HUDEP-2 (cell line): ENCODE measurements at regions not wholly inside any gene's neighbourhood (a gene's known extent, or its start where the extent isn't known, plus 50 kb on each side); places are given as distances from the start of the nearest gene placed in this dataset.

Source experiments
- DNase-seq, 76 experiments: peaks; one replicate each; lab custom pipeline; 2025; ENCODE audit not compliant: unreplicated experiment in 76 of 76; lab: John Stamatoyannopoulos, UW

DNA sequence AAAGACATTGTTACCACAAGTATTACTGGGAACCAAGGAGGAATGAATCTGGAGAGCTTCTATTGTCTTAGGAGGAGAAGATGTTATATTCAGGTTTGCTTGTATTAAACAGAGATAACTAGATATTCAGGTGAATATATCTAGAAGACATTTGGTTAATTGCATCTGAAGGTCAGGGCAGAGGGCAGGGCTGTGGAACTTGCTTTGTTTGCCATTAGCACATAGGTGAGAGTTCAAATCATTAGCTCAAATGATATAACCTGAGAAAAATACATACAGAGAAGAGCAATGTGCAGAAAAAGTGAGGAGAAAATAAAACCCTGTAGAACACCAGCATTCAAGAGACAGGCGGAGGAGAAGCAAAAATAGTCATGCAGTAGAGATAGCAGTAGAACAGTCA, 116.8 kb downstream of the DNAJB9 start:
- DNase-seq, result no peak

DNA sequence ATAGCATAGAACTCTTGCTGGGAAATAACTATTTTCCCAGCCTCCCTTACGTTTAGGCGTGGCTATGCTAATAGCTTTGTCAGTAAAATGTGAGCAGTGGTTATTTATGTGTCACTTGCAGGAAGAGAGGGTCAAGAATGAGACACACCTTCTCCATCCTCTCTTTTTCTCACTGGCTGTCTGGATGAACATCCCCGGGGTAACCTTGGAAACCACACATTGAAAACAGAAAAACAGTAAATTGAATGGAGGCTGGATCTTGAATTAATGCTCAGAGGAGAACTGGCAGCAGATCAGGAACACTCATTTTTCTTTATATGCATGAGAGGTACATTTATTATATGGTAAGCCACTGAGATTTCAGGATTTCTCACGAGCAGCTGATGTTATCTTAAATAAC, 127.6 kb downstream of the DNAJB9 start:
- DNase-seq, result no peak

DNA sequence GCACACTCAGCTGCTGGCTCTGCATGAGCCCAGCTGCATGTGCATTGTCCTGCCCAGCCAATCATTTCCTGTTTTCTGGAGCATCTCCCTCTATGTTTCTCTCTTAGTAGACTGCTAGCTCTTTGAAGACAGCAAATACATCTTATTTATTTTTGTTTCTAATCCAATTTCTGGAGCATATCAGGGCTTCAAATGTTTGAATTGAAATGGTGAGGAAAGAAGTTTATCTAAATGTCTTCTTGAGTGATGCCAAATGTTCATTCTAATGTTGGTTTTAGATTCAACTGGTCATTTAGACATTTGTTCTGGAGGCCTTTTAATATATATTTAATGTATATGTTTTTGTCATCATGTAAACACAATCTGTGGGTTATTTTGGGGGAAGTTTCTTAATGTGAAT, 141.9 kb downstream of the DNAJB9 start:
- no peak for DNase-seq

DNA sequence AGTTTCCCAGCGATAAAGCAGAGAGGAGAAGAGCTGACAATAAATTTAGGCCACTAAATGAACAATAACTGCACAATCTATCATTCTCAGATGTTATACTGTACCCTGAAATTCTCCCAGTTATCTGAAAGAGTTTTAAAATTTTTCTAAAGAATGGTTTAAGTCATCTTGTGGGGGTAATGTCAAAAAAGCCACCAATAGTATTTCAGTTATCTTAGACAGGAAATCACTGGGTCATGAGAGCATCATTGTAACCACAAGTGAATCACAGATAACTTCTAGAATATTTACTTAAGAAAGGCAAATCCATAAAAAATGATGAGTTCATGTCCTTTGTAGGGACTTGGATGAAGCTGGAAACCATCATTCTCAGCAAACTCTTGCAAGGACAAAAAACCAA, 147.1 kb downstream of the DNAJB9 start:
- DNase-seq, result no peak

DNA sequence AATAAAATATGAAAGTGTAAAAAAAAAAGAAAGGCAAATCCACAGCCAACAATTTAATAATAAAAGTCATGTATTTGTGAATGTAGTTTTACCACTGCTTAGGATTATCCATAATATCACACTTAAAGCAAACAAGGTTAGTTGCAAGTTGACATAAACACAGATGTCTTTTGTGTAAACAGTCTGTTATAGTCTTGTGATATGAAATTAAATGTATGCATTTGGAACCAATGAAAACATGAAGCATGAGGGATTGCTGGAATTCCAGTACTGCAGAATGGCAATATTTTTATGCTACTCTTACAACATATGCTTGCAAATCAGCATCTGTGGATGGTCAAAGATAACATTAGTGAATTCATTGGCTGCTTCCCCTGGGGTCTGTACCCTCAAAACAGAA, 148.1 kb downstream of the DNAJB9 start:
- DNase-seq, result no peak

DNA sequence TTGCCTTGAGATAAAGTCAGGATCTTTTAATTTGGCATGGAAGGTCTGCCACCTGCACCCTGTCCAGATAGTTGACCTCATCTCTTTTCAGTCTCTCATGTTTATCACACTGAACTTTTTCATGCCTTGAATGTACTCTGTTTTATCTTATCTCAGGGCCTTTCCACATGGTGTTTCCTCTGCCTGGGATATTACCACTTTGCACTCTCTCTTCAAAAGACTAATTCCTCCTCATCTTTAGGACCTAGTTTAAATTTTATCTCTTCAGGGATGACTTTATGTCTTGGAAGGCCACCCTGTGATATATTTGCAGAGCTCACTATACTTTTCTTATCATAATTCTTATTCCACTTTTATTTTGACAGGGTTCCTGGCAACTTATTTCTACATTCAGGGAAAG, 150.0 kb downstream of the DNAJB9 start:
- no peak for DNase-seq

DNA sequence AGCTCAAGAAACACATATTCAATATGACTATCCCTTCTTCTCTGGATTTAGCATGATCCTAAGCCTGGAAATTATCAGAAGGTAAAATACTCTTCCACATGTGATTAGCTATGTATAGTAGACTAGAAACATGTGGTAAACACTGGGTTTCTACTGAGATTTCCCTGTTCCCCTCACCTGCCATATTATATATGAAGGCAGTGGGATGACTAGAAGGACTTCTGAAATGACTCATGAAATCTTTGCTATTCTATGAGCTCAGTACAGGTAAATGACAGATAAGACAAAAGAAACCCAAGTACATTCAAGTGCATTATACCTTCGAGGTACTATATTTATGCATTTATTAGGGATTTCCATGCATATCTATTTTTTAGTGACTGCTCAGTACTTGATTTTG, 152.9 kb downstream of the DNAJB9 start:
- DNase-seq, result no peak

DNA sequence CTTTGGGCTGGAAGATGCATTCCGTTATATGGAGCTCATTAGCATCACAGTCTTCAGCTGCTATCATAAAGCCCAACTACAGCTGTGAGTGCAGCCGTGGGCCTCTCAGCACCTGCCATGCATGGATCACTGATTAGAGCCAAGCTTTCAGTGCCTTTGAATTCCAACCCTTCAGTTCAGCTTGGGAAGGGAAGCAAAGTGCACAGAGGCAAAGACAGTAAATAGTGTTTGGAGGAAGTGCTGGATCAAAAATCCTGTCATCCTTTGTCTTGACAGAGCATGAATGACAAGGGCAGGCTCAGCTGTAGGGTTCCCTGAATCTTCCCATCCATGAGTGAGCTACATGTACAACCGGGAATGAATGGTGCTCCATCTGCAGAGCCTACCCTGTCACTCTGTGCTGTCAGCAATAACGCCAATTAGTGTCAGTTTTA, 153.7 kb downstream of the DNAJB9 start:
- no peak for DNase-seq

DNA sequence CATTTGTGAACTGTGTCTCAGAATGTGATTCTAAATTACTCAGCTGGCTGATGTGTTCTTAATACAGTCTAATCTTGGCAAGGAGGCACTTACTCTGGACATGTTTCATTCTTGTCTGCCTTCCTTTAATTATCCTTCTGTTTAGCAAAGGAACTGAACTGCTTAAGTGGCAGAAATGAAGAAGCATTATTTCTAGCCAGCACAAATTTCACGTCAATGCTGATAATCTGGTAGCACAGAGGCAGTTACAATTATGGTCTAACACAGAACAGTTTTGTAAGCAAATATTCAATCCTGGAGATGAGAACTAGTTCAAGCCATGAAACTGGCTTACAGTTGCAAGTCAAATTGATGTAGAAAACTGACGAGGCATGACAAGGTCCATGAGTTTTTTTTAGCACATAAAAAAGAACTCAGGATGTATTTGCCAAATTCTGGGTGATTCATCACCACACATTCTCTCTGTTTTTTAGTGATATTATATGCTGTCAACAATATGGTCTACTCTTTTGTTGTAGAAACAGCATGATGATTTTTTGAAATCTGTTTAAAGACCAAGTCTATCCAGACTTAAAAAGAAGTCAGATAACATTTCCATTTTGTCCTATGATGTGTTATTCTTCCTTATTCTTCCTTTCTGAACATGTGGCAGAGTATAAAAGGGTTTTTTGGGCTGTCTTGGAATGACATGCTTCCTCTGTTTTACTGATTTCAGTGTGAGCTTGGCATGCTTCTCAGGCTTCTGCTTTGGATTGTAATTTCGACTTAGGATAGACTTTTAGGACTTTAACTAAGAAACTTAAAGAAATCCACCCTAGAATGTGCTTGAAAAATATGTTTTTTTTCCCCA, 154.8 kb downstream of the DNAJB9 start:
- no peak for DNase-seq

DNA sequence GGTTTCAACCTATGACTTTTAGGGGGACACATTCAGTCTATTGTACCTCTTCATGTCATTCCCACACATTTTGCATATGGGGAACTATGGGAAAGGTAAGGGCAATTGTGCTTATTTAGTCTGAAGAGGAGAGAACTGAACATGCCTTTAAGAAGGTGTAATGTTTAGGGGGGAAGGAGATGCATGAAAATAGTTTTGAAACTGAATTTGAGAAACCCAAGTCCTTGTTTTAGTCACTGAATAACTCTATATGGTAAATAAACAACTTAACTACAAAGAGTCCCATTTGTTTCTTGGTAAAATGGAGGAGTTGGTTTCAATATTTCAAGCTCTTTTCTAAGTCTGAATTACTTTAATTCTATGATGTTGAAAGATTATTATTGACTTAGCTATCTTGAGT, 166.1 kb downstream of the DNAJB9 start:
- DNase-seq, result no peak

DNA sequence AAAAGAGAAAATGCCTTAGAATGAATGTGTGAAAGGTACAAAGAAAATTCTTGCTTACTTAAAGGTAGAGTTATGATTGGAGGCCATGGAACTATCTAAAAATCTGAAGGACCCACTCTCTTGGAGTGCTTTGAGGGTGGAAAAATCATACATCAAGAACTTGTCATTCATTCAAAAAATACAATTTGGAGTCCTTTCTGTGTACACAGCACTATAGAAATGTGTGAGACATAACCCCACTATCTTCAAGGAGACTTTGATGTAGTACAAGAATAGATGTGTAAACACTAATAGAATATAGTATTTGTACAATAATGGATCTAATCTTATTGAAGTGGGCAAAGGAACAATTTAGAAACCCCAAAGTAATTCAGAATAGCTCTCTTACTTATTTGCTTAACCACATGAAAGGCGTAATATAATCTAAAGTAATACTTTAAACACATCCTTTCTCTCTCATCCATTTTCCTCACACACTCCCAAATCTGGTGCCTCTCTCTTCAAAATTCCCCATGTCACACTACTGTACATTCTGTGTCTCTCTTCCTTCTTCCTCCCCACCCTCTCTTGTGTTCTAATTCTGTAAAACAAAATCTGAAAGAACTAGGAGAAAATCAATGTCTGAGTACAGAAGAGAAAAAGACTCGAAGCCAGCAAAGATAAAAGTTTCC, 166.7 kb downstream of the DNAJB9 start:
- no peak for DNase-seq

DNA sequence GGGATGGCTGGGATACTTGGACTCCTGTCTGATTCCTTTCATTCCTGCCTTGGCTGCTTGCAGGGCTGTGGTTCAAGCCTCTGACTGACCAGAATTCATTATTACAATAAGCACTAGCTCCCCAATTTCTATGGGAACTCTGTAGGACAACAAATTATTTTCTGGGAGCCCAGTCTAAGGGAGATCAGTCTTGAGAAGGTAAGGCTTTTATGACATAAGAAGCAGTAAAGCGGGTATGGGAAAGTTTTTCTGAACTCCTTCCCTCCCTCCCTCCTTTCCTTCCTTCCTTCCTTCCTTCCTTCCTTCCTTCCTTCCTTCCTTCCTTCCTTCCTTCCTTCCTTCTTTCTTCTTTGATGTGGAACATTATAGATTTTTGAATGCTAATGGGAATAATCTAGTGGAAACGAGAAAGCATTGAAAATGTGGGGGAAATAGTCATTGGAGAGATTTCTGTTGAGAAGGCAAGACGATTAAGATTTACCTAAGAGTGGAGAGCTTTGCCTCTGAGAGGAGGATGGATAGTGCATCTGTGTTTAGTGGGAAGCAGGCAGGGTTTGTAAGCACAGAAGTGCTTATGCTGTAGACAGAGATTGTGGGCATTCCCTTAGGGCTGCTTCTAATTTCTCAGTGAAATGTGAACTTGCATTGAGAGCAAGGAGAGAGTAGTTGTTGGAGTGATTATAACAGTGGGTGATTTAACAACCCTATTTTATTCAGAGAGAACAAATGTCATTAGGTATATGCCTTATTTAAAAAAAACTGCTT, 201.5 kb downstream of the DNAJB9 start:
- DNase-seq, result no peak

DNA sequence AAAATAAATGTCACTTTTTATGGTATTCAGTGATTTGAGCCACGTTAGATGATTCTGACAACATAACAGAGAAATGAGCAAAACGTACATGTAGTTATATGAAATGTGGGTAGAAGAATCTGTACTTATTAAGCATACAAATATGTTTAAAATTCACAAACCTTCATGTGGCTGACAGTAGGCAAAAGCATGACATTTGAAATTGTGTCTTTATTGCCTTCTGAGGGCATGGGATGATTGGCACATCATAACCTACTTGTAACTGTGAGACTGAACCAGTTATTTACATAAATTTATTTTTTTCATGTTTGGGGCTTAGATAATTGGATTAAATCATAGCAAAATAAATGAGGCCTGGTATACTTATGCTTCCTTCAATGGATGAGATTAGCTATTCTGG, 202.2 kb downstream of the DNAJB9 start:
- no peak for DNase-seq

DNA sequence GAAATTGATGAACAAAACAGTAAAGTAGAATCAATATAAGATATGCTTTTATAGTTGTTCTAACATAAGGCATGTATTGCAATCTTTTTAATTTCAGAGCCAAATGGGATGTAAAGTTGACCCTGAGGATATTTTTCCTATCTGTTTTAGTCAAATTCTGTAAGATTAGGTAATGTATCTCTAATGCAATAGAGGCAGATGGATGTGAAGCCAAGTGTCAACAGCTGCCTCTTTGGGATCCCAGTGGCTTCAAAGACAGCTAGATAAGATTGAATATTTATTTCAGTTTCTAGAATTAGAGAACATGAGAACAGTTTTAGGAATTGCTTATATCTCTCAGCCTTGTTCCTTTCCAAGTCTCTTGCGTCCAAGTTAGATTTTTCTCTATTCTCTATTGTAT, 208.3 kb downstream of the DNAJB9 start:
- no peak for DNase-seq

DNA sequence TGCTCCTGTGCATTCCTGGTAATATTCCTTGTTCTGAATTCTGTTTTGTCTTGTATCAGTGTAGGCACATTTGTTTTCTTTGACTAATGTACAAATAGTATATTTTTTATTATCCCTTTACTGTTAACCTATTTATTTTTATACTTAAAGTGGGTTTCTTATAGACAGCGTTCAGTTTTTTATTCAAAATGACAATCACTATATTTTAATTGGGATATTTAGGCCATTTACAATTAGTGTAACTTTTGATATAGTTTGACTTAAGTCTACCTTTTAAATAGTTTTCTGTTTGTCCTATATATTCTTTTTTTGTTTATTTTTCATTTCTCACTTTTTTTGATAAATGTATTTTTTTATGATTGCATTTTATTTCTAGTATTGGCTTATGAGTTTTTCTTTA, 219.8 kb downstream of the DNAJB9 start:
- DNase-seq, result no peak

DNA sequence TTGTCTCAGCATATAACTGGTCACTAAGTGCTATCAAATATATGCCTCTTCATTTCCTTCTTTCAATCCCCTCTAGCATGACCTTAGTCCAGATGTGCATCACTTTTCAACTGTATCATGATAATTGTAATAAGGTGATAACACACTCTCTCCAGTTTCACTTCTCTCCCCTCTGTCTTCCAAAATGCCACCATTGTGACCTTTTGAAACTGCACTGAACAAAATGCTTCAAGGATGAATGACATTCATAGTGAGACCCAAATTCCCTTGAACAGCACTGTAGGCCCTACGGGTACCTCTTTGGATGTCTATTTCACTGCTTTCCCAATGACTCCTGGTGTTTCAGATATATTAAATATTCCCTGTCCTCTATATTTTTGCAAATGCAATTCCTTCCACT, 224.8 kb downstream of the DNAJB9 start:
- no peak for DNase-seq

DNA sequence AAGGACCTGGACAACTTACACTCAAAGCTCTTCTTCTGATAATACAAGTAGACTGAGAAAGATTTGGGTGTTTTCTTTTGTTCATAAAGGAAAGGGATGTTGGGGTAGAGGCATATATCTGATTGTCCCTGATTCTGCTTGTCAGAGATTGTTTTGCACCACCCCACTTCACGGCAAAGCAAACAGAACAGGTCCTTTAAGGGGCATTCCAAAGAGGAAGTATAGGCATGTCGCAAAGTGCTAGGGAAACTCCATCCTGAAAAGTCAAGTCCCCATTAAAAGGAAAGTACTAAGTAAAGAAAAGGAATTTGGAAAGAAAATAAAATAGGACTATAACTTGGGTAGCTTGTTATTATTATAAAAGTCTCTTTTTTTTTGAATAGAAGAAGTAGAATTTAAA, 233.0 kb downstream of the DNAJB9 start:
- DNase-seq, result no peak

DNA sequence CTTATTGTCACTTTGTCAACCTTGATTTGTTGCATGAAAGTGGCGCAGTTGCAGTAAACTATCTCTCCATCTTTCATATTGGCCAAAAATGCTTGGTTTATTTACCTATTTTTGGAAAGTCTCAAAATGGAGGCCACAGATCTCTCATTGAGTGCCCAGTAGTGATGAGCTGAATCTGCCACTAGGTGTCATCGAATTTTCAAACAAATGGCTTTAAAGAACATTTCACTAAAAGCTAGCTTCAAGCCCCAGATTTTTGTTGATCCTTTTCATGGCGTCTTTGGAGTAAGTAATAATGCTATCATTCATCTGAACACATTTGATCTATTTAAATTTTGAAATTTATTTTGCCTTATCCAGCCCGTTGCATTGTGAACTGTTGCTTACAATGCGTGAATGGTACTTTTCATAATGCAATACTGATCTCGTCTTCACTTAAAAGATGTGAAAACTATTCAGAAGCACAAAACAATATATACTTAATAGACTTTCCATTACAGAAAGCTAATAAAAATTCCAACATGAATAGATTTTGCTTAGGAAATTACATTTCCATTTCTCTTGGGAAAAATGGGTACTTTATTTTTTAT, 236.2 kb downstream of the DNAJB9 start:
- peak in 5 of 76 experiments; percentile 1 to 16 (median 4) for DNase-seq

DNA sequence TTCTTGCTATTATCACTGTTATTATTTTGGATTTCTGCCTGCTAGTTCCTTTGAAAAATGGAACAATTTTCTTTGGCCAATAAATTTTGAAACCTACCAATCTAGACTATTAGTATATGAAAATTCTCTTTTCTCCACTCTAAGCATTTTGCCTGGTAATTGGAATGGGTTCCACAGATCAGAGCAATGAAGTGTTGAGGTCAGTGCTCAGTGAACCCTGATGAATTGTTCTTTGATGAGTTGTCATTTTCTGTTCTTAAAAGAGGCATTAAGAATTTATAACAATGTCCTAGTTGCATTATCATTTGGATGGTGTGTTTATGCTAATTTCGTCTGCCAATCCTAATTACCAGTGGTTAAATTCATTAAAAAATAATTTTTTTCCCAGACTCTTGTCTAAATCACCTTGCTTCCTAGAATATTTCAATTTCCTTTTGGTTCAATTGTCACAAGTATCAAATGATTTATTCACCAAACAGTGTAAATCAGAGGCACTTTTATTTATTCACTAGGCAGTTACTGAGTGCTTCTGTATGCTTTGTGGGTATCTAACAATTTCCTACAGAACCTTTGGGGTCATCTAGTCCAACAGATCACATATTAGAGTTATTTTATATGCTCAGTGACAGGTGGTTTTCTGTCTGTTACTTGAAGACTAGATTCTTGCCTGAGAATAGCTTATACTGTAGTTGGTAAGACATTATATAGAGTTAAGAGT, 239.0 kb downstream of the DNAJB9 start:
- DNase-seq, result no peak

DNA sequence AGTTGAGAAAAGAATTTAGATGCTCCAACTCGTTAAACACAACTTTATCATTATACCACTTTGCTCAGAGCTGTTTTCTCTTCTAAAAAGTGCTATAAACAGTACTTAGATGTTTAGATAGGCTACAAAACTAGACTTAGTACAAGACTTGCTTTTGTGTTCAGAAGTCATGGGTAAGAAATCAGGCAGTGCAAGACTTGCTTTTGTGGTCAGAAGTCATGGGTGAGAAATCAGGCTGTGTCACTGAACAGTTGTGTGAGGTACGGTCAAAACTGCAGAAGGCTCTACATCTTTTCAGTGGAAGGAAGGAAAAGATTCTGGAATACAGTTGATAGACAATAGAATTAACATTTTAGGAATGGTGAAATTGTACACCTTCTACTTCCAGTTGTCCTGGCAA, 239.7 kb downstream of the DNAJB9 start:
- no peak for DNase-seq
